Heart left ventricle (tissue), 13 donors: ENCODE measurements at regions not wholly inside any gene's neighbourhood (a gene's known extent, or its start where the extent isn't known, plus 50 kb on each side); places are given as distances from the start of the nearest gene placed in this dataset.

ENCODE experiments used
- CTCF ChIP-seq, 12 donors: fragments of 200-600 bp; sonication (generic) in 4 of 12; IDR thresholded peaks; one replicate each; pipeline versions ENCODE4 v1.5.0 to v1.8.0; 2018 to 2022; ENCODE audit warnings: antibody characterized with exemption in 12 of 12, mild to moderate bottlenecking in 5 of 12
- POLR2A ChIP-seq, 2 donors: fragments of 450-650 bp; IDR thresholded peaks; one replicate each; pipeline ENCODE4 v1.6.1; 2017; ENCODE audit warnings: antibody characterized with exemption in 2 of 2, mild to moderate bottlenecking in 2 of 2, moderate library complexity in 2 of 2
- donor health status: ischemic (EF 13 %, LVEDD 7.1; RV severe dilation, severe dysfunction).
- donor health status: DM: no; HTN: yes; CAD: no.
- donor health status: DM: no; HTN: no; CAD: no.
- donor health status: ischemic (EF 25% LVEDD 6.9; RV normal size, moderate dysfunction).
- donor health status: ischemic (EF 25% LVEDD 5.7; RV mildly dilated, moderate dysfunction).
- donor health status: ischemic (EF 35%, LVEDD 5.7; RV mildly dilated, moderate dysfunction).
- donor health status: nonischemic (EF 11% LVEDD 7.7; RV severe dilation, severe dysfunction).
- donor health status: DM: yes; HTN: yes; CAD: no.
- donor health status: PGD.
- donor health status: ischemic (EF 29% LVEDD 5.4; RV normal size, mild dysfunction).
- donor health status: nonischemic (EF 23%, LVEDD 6.1; RV moderate dilation, normal function).

GRCh38 chr7:7002418-7003062 lies 176.5 kb upstream of the CCZ1B start:
- no peak for TF ChIP-seq CTCF (IDR thresholded peaks at IDR 0.05)
- TF ChIP-seq POLR2A (IDR thresholded peaks at IDR 0.05), result no peak
